HUES48 (cell line): ENCODE measurements at regions not wholly inside any gene's neighbourhood (a gene's known extent, or its start where the extent isn't known, plus 50 kb on each side); places are given as distances from the start of the nearest gene placed in this dataset.
"Not testable (repeated sequence)": the region's sequence is repeated elsewhere in the genome, so short reads cannot be mapped to it uniquely, and the experiment has no call there.

Experiments
- H3K27ac ChIP-seq: one replicate; pipeline ENCODE4 v1.7.0; 2013; ENCODE audit warnings: low read depth, low read length, inconsistent platforms
- H3K27me3 ChIP-seq: 2 replicates; pipeline ENCODE4 v1.6.1; 2013; ENCODE audit warnings: mild to moderate bottlenecking, low read length; ENCODE audit not compliant: control insufficient read depth, insufficient read depth
- H3K36me3 ChIP-seq: 2 replicates; pipeline ENCODE4 v1.6.1; 2013; ENCODE audit warnings: low read length; ENCODE audit not compliant: control insufficient read depth, insufficient read depth
- H3K4me1 ChIP-seq: 2 replicates; pipeline ENCODE4 v1.6.1; 2013; ENCODE audit warnings: mild to moderate bottlenecking, low read length; ENCODE audit not compliant: control insufficient read depth, insufficient read depth
- H3K4me3 ChIP-seq: 2 replicates; pipeline ENCODE4 v1.5.1; 2013; ENCODE audit warnings: mild to moderate bottlenecking, low read depth, low read length
- H3K9ac ChIP-seq: 2 replicates; pipeline ENCODE4 v1.6.1; 2013; ENCODE audit warnings: mild to moderate bottlenecking, low read depth, low read length, moderate library complexity
- H3K9me3 ChIP-seq: 2 replicates; pipeline ENCODE4 v1.6.1; 2013; ENCODE audit warnings: low read length; ENCODE audit not compliant: control insufficient read depth, insufficient read depth

DNA sequence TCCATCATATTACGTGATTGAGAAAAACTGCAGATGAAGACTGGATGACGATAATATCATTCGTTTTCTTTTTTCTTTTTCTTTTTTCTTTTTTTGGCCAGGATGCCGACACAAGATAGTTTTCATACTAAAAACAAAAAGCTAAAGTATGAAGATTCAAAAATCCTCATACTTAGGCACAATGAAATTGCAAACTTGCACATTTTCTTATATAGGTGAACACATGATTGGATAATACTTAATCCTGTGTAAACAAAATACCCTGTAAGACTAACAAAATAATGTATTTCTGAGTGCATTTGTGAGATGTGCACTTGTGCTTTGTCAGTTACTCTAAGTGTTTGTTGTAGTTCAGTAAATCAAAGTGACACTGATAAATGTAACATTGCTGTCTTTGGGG, 568.9 kb downstream of the ANKRD50 start:
- Histone ChIP-seq H3K4me1 (no peaks in the 10 kb centered on the region), H3K27me3 (no peaks in the 10 kb centered on the region), H3K9ac (no peak overlapping the region), H3K9me3 (no peaks in the 10 kb centered on the region), H3K36me3 (no peaks in the 10 kb centered on the region), H3K27ac (no peak overlapping the region), H3K4me3 (no peak overlapping the region)

DNA sequence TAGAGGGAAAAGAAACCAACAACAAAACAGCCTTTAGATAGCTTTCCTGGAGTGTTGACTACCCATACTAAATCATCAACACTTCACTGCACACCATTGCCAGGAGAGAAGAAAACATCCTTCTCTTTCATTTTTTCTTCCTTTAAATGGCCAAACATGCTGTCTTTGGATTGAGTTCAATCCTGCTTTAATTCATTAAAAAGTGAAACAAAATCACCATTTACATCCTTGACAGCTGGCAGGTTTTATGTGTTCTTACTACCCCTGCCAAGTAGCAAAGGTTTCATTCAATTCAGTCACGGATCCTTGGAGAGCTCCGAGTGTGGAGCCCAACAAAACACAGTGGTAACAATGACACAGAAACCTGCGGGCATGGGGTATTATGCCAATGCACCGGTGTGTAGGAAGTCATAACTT, 568.3 kb downstream of the ANKRD50 start:
- no peaks in the 10 kb centered on the region for H3K36me3 ChIP-seq
- H3K27ac ChIP-seq, result no peak overlapping the region
- no peaks in the 10 kb centered on the region for H3K27me3 ChIP-seq
- H3K9ac ChIP-seq, result no peak overlapping the region
- H3K4me3 ChIP-seq, result no peak overlapping the region
- no peaks in the 10 kb centered on the region for H3K9me3 ChIP-seq
- no peaks in the 10 kb centered on the region for H3K4me1 ChIP-seq

DNA sequence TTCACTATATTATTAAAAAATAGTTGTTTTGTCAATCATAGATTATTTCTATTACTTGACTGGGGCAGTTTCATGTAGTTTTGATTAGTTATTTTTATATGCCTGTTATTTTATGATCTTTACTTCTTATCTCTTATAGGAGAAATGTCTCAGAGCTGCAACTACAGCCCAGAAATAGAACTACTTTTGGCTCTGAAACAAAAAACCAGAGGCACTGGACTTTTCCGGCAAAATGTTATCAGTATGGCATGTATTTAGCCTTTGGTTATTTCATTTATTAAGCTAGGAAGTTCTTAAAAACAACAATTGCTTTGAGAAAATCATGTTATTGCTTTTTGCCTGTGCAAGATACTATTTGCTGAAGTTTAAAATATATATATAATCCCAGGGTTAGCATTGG, 566.5 kb downstream of the ANKRD50 start:
- Histone ChIP-seq H3K9me3 (no peaks in the 10 kb centered on the region), H3K4me1 (no peaks in the 10 kb centered on the region), H3K27ac (no peak overlapping the region), H3K9ac (no peak overlapping the region), H3K27me3 (no peaks in the 10 kb centered on the region), H3K4me3 (no peak overlapping the region), H3K36me3 (no peaks in the 10 kb centered on the region)

DNA sequence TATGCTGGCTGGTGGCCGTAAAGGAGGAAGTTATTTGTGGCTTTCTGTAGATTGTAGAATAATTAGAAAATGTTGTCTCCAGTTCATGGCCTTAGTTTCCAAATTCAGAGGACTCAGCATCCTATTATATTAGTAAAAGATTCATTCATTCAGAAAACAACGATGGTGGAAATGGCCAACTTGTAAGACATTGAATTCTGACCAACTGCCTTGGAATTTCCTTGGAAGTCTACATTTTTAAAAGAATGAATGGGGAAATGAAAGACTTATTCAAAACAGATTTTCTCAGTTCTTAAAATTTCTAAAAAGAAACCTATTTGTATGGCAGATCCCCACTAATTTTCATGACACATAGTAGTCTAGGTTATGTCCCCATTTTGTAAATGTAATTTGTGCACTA, 561.5 kb downstream of the ANKRD50 start:
- Histone ChIP-seq H3K4me3 (no peak overlapping the region), H3K36me3 (no peaks in the 10 kb centered on the region), H3K27ac (no peak overlapping the region), H3K9ac (no peak overlapping the region), H3K9me3 (no peaks in the 10 kb centered on the region), H3K4me1 (no peaks in the 10 kb centered on the region), H3K27me3 (no peaks in the 10 kb centered on the region)

DNA sequence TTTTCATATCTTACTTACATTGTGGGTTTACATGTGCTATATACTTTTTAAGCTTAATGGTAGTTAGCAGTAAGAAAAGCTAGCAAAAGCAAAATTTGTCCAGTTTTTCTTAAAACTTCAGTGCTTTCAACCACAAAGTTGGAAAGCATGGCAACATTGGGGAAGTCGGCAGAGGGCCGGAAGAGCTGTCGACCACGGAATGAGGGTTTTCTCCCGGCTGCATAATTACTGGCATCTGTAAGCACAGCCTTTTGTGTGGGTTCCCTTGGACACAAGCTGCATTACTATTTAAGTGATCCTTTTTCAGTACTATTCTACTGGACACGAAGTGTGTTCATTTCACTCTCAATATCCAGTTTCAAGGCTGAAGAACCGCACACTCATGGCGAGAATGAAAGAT, 560.4 kb downstream of the ANKRD50 start:
- Histone ChIP-seq H3K27ac (no peak overlapping the region), H3K4me3 (no peak overlapping the region), H3K27me3 (no peaks in the 10 kb centered on the region), H3K9ac (no peak overlapping the region), H3K4me1 (no peaks in the 10 kb centered on the region), H3K36me3 (no peaks in the 10 kb centered on the region), H3K9me3 (no peaks in the 10 kb centered on the region)

DNA sequence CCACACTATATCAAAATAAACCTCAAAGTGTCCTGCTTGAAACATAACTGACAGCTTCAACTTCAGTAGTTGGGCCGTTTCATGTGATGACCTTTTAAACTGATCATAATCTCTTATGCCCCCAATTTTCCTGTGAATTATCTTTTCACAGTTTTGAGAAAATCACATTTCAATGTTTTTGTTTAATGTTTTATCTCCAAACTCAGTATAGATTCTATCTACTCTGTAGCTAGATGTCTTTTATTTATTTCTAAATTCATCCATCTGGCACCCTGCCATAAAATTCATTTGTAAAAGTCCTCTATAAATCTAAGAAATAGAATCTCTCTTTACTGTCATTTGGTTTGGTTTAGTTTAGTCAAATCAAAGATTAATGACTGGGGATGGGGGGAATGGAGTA, 557.3 kb downstream of the ANKRD50 start:
- Histone ChIP-seq H3K36me3 (no peaks in the 10 kb centered on the region), H3K4me1 (no peaks in the 10 kb centered on the region), H3K27me3 (no peaks in the 10 kb centered on the region), H3K27ac (no peak overlapping the region), H3K9me3 (no peaks in the 10 kb centered on the region), H3K4me3 (no peak overlapping the region), H3K9ac (no peak overlapping the region)

DNA sequence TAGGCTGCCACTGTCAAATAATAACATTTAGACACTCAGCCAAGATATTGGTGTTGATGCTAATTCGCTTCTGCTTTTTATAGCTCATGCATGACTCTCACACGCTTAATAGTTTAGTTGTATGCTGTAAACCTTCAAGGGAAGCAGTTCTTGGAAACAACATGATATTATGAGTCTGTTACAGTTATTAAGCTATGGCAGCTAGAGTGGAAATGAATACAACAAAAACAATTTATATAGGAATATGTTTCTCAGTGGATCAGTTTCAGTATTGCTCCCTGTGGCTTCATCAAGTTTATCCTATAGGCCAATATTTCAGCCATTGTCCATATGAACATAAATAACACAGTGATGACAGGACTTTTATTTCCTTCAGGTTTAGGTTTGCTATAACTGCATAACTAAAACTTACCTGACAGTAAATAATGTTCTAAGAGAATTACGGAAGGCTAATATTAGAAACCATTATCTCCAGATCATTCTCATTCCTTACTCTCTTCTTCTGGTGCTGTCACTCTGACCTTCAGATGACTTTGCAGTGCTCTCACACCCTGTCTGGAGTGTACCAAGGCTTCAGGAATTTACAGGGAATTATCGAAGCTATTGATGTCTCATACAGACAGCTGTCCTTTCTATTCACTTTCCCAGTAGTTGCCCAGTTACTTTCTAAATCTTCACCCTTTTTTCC, 555.0 kb downstream of the ANKRD50 start:
- Histone ChIP-seq H3K4me3 (no peak overlapping the region), H3K36me3 (no peaks in the 10 kb centered on the region), H3K9ac (no peak overlapping the region), H3K4me1 (no peaks in the 10 kb centered on the region), H3K27me3 (no peaks in the 10 kb centered on the region), H3K27ac (no peak overlapping the region), H3K9me3 (no peaks in the 10 kb centered on the region)

DNA sequence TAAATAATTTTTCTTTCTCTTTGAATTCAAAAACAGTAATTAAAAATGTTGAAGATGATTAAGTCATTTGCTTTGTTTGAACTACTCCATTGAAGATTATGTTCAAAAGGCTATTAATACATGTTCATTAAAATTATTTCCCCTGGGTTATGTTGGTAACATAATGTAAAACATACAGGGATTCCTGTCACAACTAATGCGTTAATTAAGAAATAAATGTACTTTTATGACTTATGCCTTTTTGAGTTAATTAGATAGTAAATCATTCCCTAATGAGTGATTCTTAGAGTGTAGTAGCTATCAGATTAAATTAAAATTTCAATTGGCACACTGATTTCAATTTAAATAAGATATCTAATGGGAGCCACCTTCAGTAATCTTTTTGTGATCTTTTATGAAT, 549.1 kb downstream of the ANKRD50 start:
- no peaks in the 10 kb centered on the region for H3K27me3 ChIP-seq
- H3K9ac ChIP-seq, result no peak overlapping the region
- no peaks in the 10 kb centered on the region for H3K36me3 ChIP-seq
- no peak overlapping the region for H3K27ac ChIP-seq
- H3K9me3 ChIP-seq, result no peaks in the 10 kb centered on the region
- no peaks in the 10 kb centered on the region for H3K4me1 ChIP-seq
- H3K4me3 ChIP-seq, result no peak overlapping the region

DNA sequence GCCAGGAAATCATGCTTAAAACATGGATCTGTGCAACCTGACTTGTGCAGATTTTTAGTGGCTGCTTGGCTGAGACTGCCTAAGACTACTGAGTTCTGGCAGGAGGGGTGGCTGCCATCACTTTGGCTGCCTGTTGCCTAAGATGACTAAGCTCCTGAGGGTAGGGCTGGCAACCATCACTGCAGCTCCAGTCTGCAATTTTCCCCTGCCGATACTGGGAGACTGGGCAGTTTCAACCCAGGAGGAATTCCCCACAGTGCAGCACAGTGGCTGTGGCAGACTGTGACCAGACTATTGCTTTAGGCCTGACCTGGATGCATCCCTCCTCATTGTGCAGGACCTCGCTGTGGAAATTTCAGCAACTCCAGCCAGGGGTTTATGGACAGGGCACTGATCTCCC, 544.9 kb downstream of the ANKRD50 start:
- H3K4me1 ChIP-seq, result no peaks in the 10 kb centered on the region
- H3K36me3 ChIP-seq, result no peaks in the 10 kb centered on the region
- H3K9me3 ChIP-seq, result no peaks in the 10 kb centered on the region
- H3K27ac ChIP-seq, result no peak overlapping the region
- H3K4me3 ChIP-seq, result no peak overlapping the region
- H3K9ac ChIP-seq, result no peak overlapping the region
- no peaks in the 10 kb centered on the region for H3K27me3 ChIP-seq

DNA sequence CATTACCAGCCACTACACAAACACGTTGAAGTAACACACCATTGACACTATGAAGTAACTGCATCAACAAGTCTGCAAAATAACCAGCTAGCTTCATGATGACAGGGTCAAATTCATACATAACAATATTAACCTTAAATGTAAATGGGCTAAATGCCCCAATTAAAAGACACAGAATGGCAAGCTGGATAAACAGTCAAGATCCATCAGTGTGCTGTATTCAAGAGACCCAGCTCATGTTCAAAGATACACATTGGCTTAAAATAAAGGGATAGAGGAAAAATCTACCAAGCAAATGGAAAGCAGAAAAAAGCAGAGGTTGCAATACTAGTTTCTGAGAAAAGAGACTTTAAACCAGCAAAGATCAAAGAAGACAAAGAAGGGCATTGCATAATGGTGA, 543.0 kb downstream of the ANKRD50 start:
- H3K27ac ChIP-seq, H3K9me3 ChIP-seq, H3K4me1 ChIP-seq, H3K27me3 ChIP-seq, H3K4me3 ChIP-seq, H3K9ac ChIP-seq, H3K36me3 ChIP-seq: not testable (repeated sequence)

DNA sequence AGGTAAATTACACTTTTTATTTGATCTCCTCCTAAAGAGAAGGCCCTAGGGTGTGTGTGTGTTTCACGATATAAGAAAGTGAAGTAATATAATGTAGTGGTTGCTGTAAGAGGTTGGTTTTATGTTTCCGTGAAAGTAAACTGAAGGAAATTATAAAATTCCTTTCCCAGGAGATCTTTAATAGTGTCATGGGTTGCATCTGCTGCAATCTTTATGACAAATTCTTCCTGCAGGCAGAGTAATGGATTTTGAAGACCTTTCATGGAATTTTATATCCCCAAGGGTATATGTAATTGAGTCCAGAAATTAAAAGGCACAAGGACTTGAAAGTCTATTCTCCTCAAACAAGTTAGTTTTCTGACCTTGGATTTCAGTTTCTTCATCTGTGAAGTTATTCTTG, 538.6 kb downstream of the ANKRD50 start:
- H3K9me3 ChIP-seq, result no peaks in the 10 kb centered on the region
- no peak overlapping the region for H3K4me3 ChIP-seq
- H3K36me3 ChIP-seq, result no peaks in the 10 kb centered on the region
- no peak overlapping the region for H3K9ac ChIP-seq
- H3K27ac ChIP-seq, result no peak overlapping the region
- H3K4me1 ChIP-seq, result no peaks in the 10 kb centered on the region
- H3K27me3 ChIP-seq, result no peaks in the 10 kb centered on the region
